ENCODE measurements at regions not wholly inside any gene's neighbourhood (a gene's known extent, or its start where the extent isn't known, plus 50 kb on each side); places are given as distances from the start of the nearest gene placed in this dataset.

DNA sequence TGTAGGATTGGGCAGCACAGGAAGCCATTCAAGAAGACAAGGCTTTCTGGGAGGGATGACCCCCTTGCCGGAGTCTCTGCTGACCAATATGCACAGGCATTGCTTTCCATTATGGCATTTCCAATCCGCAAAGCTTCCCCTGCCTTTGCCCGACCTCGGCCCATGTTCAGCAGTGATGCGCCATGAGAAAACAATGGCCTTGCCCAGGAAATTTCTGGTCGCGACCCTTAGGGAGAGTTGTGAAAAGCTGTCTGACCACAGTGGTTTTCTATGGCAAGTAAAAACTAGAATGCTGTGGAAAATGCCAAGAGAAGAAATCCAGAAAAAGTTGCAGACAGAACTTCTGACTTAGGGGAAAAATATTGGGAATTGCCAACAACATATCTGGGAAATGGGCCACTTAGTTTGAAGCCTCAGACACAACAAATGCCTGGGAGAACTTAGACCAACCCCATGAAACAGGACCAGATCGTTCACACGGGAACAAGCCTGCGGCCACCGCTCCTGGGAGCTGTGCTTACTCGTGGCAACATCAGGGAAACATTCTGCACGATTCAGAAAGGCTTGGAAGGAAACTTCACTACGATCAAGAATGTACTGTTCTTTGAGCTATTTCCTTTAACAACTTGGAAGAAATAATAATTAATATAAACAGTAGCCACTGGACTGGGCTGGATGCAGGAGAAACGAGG is 512.4 kb downstream of the TNS3 start:
- H3K9me3 ChIP-seq (ENCODE audit: control insufficient read depth, insufficient read depth, low read length) = peaks cover 2% of the 10 kb centered on the region
- H3K36me3 ChIP-seq (ENCODE audit: control insufficient read depth, insufficient read depth, low read length) = no peaks in the 10 kb centered on the region
- H2AFZ ChIP-seq (replicated peaks; ENCODE audit: low read length, poor library complexity) = no peak overlapping the region
- no peak overlapping the region for H3K4ac ChIP-seq (ENCODE audit: low read depth, low read length)
- no peak overlapping the region for H3K23ac ChIP-seq (ENCODE audit: low read depth, low read length)
- H3K9ac ChIP-seq (ENCODE audit: low read depth, low read length) = no peak overlapping the region
- no peak overlapping the region for H3K27ac ChIP-seq (ENCODE audit: insufficient read depth, low read length)
- H2AK5ac ChIP-seq (ENCODE audit: low read depth, low read length) = no peak overlapping the region
- intact Hi-C loops (cut with micrococcal nuclease) = no loop called here
- no peak overlapping the region for H2AK9ac ChIP-seq (replicated peaks; ENCODE audit: low read depth, low read length, poor library complexity)
- H2BK5ac ChIP-seq (ENCODE audit: low read depth, low read length, poor library complexity, severe bottlenecking) = no peak overlapping the region
- WGBS, 2 experiments (ENCODE audit: extremely low coverage in 2 of 2, insufficient read length in 1 of 2) = 88% methylated on average over 8 of the region's 15 CpGs; no CpG with 5 or more reads in 1 of the 2 experiments
- no peak overlapping the region for H3K4me2 ChIP-seq (ENCODE audit: low read depth, low read length)
- in situ Hi-C loops (cut with MboI; ENCODE audit: low sequenced_read_pairs) = no loop called here
- H4K5ac ChIP-seq (ENCODE audit: low read depth, low read length) = no peak overlapping the region
- no peak overlapping the region for H2BK120ac ChIP-seq (ENCODE audit: low read depth, low read length)
- no peaks in the 10 kb centered on the region for H3K79me1 ChIP-seq (ENCODE audit: low read depth in 1 of 2, low read length in 2 of 2)
- TF ChIP-seq MAZ (IDR thresholded peaks at IDR 0.05; ENCODE audit: borderline replicate concordance, low read depth, low read length) (no peak), RFX5 (IDR thresholded peaks at IDR 0.05; ENCODE audit: low read depth, low read length) (no peak), RCOR1 (IDR thresholded peaks at IDR 0.05; ENCODE audit: insufficient replicate concordance, low read length) (no peak), CEBPB (IDR thresholded peaks at IDR 0.05; ENCODE audit: low read depth, low read length) (no peak), BHLHE40 (IDR thresholded peaks at IDR 0.05; ENCODE audit: low read depth, low read length) (no peak), MAFK (IDR thresholded peaks at IDR 0.05; ENCODE audit: low read depth, low read length) (no peak)
- TF ChIP-seq, protein P1, sequence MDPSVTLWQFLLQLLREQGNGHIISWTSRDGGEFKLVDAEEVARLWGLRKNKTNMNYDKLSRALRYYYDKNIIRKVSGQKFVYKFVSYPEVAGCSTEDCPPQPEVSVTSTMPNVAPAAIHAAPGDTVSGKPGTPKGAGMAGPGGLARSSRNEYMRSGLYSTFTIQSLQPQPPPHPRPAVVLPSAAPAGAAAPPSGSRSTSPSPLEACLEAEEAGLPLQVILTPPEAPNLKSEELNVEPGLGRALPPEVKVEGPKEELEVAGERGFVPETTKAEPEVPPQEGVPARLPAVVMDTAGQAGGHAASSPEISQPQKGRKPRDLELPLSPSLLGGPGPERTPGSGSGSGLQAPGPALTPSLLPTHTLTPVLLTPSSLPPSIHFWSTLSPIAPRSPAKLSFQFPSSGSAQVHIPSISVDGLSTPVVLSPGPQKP (IDR thresholded peaks at IDR 0.05; ENCODE audit: borderline replicate concordance, low read depth, low read length) = no peak
- no peaks in the 10 kb centered on the region for H3K4me1 ChIP-seq (ENCODE audit: control insufficient read depth, insufficient read depth, low read length)
- no peak overlapping the region for H3K56ac ChIP-seq (ENCODE audit: extremely low read depth, insufficient read depth, low read length)
- no peak overlapping the region for H4K8ac ChIP-seq (ENCODE audit: low read depth in 2 of 2, low read length in 2 of 2)
- dilution Hi-C loops (cut with HindIII; ENCODE audit: low sequenced_read_pairs, unreplicated experiment) = no loop called here
- H3K18ac ChIP-seq (ENCODE audit: low read depth, low read length) = no peak overlapping the region
- no peak overlapping the region for H4K91ac ChIP-seq (ENCODE audit: insufficient read depth, low read depth, low read length)
- H2BK20ac ChIP-seq (ENCODE audit: low read depth, low read length) = no peak overlapping the region
- H4K20me1 ChIP-seq (ENCODE audit: insufficient read depth, low read length) = no peaks in the 10 kb centered on the region
- H2BK15ac ChIP-seq (ENCODE audit: low read depth, low read length) = no peak overlapping the region
- no peak overlapping the region for H3K14ac ChIP-seq (replicated peaks; ENCODE audit: low read depth, low read length)
- BruUV-seq (replicated peaks) = no TSS peak
- no peak for DNase-seq
- H3K27me3 ChIP-seq (ENCODE audit: control insufficient read depth, insufficient read depth, low read length) = peaks cover 15% of the 10 kb centered on the region
- no peak overlapping the region for H3K4me3 ChIP-seq (ENCODE audit: insufficient read depth, low read depth, low read length)
- ATAC-seq (ENCODE audit: low read depth) = no peak
- no peaks in the 10 kb centered on the region for H3K9me1 ChIP-seq (ENCODE audit: insufficient read depth, low read length)
- ChIA-PET POLR2A (ENCODE audit: unreplicated experiment) (no interaction called here), CTCF (no interaction called here)

Data from IMR-90 (cell line).